CD1c-positive myeloid dendritic cell (primary cell): ENCODE measurements at regions not wholly inside any gene's neighbourhood (a gene's known extent, or its start where the extent isn't known, plus 50 kb on each side); places are given as distances from the start of the nearest gene placed in this dataset.

ENCODE experiments used
- DNase-seq: peaks from one replicate; pipeline ENCODE4 v3.0.0-alpha.2; 2016; ENCODE audit errors: extremely low spot score

DNA sequence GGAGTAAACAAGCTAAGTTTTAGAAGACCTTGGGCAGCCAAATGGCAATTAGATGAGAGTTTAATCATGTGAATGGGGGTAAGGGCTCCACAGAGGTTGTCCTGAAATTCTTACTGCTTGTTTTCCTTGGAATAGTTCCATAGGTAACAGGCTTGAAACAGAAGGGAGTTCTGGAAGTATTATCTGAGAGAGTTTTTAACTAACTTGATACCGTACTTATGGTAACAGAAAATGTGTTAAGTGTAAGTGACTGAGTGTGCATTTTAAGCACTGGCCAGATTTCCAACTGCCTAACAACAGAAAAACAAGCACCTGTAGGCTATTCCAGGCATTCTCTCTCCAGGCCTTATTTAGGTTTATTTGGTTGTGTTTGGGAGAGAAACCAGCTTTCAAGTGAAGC, 414.6 kb upstream of the PDE3A start:
- DNase-seq: no peak

DNA sequence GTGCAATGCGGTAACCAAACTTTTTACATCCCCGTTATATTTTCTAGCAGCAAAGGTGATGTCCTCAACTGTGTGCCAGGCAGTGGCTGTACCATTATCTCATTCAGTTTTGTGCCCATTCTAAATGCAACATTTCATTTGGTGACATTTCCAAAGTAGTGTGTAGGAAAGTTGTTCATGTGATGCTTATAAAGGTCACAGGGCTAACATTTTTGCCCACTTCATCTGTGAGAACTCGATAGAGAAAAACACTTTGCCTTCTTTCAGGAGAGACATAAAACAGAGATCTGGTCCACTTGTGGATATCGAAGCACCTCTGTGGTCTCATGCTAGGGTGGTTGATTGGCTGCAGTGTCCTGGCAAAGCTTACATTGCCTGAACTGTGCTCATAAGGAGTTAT, 414.2 kb upstream of the PDE3A start:
- DNase-seq: no peak

GRCh38 chr12:19957308-19958125, 410.8 kb upstream of the PDE3A start:
- no peak for DNase-seq

DNA sequence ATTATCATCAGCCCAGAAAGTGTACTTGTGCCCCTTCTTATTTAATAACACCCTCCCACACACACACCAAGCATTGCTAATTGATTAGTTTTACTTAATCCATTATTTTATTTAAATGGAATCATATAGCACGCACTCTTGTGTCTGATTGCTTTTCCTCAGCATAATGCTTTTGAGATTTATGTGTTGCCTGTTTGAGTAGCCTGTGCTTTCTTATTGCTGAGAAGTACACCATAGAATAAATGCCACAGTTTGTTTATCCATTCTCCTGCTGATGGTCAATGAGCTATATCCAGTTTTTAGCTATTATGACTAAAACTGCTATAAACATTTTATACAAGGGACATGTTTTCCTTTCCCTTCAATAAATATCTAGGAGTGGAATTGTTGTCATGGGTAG, 409.9 kb upstream of the PDE3A start:
- no peak for DNase-seq

- peak; percentile 4 for DNase-seq
Observed at GRCh38 chr12:19959353-19959752, 409.0 kb upstream of the PDE3A start.

DNA sequence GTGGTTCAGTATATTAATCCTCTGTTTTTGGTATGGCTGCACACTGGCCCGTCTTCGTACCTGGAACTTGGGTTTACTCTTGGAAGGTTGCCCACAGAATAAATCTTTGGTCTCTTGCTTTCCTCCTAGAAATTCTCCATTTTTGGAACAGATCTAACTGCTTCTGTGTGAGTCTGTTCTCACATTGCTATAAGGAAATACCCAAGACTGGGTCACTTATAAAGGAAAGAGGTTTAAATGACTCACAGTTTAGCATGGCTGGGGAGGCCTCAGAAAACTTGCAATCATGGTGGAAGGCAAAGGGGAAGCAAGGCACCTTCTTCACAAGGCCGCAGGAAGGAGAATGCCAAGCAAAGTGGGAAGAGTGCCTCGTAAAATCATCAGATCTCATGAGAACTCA, 407.8 kb upstream of the PDE3A start:
- DNase-seq: no peak

GRCh38 chr12:19962192-19962591, 406.1 kb upstream of the PDE3A start:
- DNase-seq: no peak

GRCh38 chr12:19963972-19964371, 404.4 kb upstream of the PDE3A start:
- DNase-seq: no peak

DNA sequence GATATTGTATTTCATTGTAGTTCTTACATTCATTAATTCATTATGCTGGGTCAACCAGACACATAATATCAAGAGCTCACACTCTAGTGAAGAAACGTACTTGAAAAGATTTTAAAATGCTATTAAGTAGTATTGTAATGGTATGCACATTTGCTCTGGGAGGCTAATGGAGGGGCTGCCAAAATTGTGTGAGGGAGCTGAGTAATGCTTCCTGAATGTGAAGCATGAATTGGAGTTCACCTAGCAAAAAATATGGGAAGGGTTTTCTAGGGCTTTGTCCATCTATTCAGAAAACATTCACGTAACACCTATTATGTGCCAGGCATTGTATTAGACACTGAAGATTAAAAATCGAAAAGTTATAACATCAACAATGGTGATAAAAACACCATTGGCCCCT, 403.8 kb upstream of the PDE3A start:
- DNase-seq: no peak

DNA sequence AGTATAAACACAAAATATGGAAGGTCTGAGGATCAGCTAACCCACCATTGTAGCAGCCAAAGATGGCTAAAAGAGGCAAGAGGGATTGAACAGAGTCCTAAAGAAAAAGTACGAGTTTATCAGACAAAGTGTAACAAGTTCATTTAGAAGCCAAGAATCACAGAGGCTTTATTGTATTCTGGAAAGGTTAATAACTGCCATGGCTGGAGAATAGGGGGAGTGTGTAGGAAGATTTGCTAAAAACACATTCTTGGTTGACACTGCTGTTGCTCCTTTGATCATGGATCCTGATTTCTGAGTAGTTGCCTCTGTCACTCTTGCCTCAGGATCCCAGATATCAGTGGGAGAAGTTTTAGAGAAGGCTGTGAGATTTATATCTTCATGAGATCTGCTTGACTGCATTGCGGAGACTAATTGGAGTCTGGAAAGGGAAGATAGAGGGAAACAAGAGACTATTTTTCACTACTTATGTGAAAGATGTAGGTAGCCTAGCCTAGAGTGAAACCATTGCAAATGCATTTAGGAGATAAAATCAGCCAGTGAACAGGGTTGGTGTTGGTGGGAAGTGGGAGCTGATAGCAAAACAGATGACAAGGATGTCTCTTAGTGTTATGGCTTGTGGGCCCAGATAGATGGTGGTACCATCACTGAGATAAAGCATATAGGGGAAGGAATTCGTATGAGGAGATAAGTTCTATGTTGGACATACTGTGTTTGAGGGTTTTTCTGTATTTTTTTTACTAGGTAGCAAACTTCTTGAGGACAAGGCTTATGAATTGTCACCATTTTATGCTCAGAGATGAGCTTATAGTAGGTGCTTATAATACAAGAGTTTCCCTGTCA, 402.9 kb upstream of the PDE3A start:
- DNase-seq: no peak

GRCh38 chr12:19967001-19967400, 401.3 kb upstream of the PDE3A start:
- no peak for DNase-seq

DNA sequence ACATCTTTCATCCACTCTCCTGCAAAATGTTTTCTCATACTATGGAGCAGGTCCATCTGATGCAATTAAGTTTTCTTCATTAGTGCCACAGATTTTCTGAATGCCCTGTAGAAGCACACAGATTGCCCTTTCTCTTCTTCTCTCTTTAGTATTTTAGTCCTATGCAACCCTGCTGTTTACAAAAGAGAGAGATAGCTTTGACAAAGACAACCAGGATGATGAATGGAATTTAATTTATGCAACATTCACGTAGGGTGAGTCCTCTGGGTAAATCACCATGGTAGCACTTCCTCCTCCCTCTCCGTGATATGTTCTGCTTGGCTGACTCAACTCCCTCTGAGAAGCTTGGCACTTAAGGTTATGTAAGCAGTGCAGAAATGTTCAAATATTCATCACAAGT, 400.9 kb upstream of the PDE3A start:
- DNase-seq: peak; percentile 19

- no peak for DNase-seq
Observed at GRCh38 chr12:19970116-19970515, 398.2 kb upstream of the PDE3A start.

GRCh38 chr12:19970821-19971220, 397.5 kb upstream of the PDE3A start:
- DNase-seq: no peak

DNA sequence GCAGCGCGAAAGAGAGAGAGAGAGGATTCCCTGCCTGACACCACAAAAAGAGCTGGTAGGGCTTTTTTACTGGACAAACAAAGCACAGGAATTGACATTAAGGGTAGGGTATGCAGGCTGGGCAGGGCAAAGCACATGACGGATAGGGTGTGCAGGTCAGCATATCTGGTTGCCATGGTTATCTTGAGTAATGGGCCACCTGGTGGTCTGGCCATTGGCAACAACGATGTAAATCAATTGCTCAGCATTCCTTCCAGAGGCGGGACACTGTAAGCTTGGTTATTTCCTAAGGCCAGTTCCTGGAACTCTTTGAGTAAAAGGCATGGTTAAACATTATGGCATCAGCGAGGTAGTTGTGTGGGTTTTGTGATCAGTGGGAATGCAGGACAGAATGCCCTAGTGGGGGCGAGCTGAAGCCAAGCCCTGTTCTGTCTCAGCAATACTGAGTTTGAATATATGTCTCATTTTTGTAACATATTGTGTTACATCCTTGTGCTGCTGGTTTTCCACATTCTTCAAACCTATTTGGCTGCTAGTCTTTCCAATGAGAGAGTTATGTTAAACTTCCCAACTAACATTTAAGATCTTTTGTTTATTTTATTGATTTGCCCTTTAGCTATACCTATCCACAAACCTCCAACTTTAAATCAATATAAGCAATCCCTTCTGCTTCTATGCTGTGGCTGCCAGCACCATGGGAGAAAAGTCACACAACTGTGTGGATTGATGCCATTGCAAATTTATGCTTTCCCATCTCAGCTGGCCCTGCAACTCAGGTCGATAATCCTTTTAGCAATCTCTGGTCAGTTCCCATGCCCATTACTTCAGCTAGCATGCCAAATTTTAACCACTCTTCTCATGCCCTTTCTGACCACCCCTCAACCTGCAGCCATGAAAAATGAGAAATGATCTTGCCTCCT, 396.7 kb upstream of the PDE3A start:
- no peak for DNase-seq

- DNase-seq: no peak
Observed at GRCh38 chr12:19972325-19973288, 395.7 kb upstream of the PDE3A start.

DNA sequence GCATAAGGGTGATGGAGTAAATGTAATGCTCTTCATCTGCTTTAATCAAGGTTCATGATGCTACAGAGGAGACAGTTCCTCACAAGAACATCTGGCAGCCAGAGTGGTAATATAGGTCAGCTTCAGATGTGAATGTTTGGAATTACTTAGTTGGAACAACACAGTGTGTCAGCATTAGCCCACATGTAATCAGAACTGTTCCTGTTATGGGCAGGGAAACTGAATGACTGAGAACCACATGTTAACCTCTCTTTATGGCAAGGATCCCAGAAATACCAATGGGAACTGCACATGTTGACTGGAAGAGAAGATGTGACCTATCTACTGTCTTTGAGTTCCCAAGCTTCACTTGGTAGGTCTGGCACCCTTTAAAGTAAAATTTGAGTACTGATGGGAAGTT, 390.1 kb upstream of the PDE3A start:
- no peak for DNase-seq

GRCh38 chr12:19979584-19979983, 388.8 kb upstream of the PDE3A start:
- DNase-seq: peak; percentile 34

DNA sequence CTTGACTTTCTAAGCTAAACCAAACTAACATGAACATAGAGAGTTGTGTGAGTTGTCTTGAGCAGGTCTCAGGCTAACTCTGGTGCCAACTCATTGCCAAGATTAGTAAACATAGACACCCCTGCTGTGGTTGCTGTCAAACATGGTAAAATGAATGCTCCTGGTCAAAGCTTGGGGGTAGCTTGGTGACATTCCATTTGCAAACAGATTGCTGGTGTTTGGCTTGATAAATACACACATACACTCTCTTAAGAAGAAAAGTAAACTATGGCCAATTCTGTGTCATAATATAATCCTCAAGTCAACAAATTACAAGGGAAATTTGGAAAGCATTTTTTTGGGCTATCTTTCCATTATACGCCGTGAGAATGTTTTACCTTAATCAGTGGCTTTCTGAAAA, 386.4 kb upstream of the PDE3A start:
- DNase-seq: no peak

- no peak for DNase-seq
Observed at GRCh38 chr12:19988001-19988400, 380.3 kb upstream of the PDE3A start.

DNA sequence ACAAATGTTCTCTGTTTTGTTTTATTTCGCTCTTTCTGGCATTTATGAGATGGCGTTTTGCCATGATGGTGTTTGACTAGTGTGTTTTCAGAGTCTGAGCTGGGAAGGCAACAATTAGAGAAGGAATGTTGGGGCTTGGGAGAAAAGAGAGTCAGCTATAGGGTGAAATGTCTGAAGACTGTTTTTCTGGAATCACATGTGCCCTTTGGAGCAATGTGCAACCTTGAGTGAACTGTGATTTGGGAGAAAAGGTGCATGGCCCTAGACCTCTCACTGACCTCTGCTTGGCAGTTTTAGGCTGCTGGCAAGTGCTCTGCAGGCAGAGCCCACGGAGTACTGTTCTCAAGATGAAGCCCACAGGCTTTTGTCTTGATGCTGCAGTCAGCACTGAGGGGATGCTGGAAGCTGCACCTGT, 379.9 kb upstream of the PDE3A start:
- no peak for DNase-seq
